ENCODE measurements at regions not wholly inside any gene's neighbourhood (a gene's known extent, or its start where the extent isn't known, plus 50 kb on each side); places are given as distances from the start of the nearest gene placed in this dataset.

GRCh38 chr1:228900886-228901392 is 165.7 kb downstream of the RHOU start:
- Histone ChIP-seq H3K4me1 (ENCODE audit: insufficient read depth, low read length) (peaks cover 8% of the 10 kb centered on the region), H3K36me3 (ENCODE audit: insufficient read depth, low read length) (no peaks in the 10 kb centered on the region), H3K79me2 (ENCODE audit: insufficient read depth, low read length) (no peaks in the 10 kb centered on the region), H3K27me3 (ENCODE audit: insufficient read depth, low read length) (peaks cover 45% of the 10 kb centered on the region), H3K4me2 (ENCODE audit: insufficient read depth, low read length) (no peak overlapping the region), H4K20me1 (ENCODE audit: insufficient read depth, low read length) (peaks cover 9% of the 10 kb centered on the region), H3K27ac (ENCODE audit: low read depth, low read length) (no peak overlapping the region), H2AFZ (ENCODE audit: low read length) (no peak overlapping the region), H3K9me3 (ENCODE audit: low read depth, low read length) (no peaks in the 10 kb centered on the region), H3K4me3 (ENCODE audit: insufficient read depth, low read length) (no peak overlapping the region)
- no peak for TF ChIP-seq CTCF (IDR thresholded peaks at IDR 0.05; ENCODE audit: extremely low read depth, low read depth, low read length)
- peak; percentile 37 for DNase-seq (ENCODE audit: insufficient read length, low spot score, missing footprints)

GRCh38 chr1:228901936-228902681 is 166.8 kb downstream of the RHOU start:
- H4K20me1 ChIP-seq (ENCODE audit: insufficient read depth, low read length) = peaks cover 9% of the 10 kb centered on the region
- peak; percentile 6 for DNase-seq (ENCODE audit: insufficient read length, low spot score, missing footprints)
- H3K9me3 ChIP-seq (ENCODE audit: low read depth, low read length) = no peaks in the 10 kb centered on the region
- H3K27me3 ChIP-seq (ENCODE audit: insufficient read depth, low read length) = peaks cover 53% of the 10 kb centered on the region
- H3K4me3 ChIP-seq (ENCODE audit: insufficient read depth, low read length) = no peak overlapping the region
- no peak overlapping the region for H3K4me2 ChIP-seq (ENCODE audit: insufficient read depth, low read length)
- no peak for TF ChIP-seq CTCF (IDR thresholded peaks at IDR 0.05; ENCODE audit: extremely low read depth, low read depth, low read length)
- H3K27ac ChIP-seq (ENCODE audit: low read depth, low read length) = no peak overlapping the region
- H3K4me1 ChIP-seq (ENCODE audit: insufficient read depth, low read length) = peaks cover 8% of the 10 kb centered on the region
- H2AFZ ChIP-seq (ENCODE audit: low read length) = no peak overlapping the region
- H3K36me3 ChIP-seq (ENCODE audit: insufficient read depth, low read length) = no peaks in the 10 kb centered on the region
- no peaks in the 10 kb centered on the region for H3K79me2 ChIP-seq (ENCODE audit: insufficient read depth, low read length)

GRCh38 chr1:228902781-228903433 is 167.6 kb downstream of the RHOU start:
- no peaks in the 10 kb centered on the region for H3K36me3 ChIP-seq (ENCODE audit: insufficient read depth, low read length)
- no peak overlapping the region for H3K27ac ChIP-seq (ENCODE audit: low read depth, low read length)
- peaks cover 9% of the 10 kb centered on the region for H4K20me1 ChIP-seq (ENCODE audit: insufficient read depth, low read length)
- H3K9me3 ChIP-seq (ENCODE audit: low read depth, low read length) = no peaks in the 10 kb centered on the region
- peaks cover 57% of the 10 kb centered on the region for H3K27me3 ChIP-seq (ENCODE audit: insufficient read depth, low read length)
- no peak overlapping the region for H2AFZ ChIP-seq (ENCODE audit: low read length)
- DNase-seq (ENCODE audit: insufficient read length, low spot score, missing footprints) = peak; percentile 86
- peaks cover 8% of the 10 kb centered on the region for H3K4me1 ChIP-seq (ENCODE audit: insufficient read depth, low read length)
- H3K4me3 ChIP-seq (ENCODE audit: insufficient read depth, low read length) = no peak overlapping the region
- no peaks in the 10 kb centered on the region for H3K79me2 ChIP-seq (ENCODE audit: insufficient read depth, low read length)
- peak overlapping the region; percentile 7 for H3K4me2 ChIP-seq (ENCODE audit: insufficient read depth, low read length)
- TF ChIP-seq CTCF (IDR thresholded peaks at IDR 0.05; ENCODE audit: extremely low read depth, low read depth, low read length) = no peak

- H3K9me3 ChIP-seq (ENCODE audit: low read depth, low read length) = no peaks in the 10 kb centered on the region
- H3K79me2 ChIP-seq (ENCODE audit: insufficient read depth, low read length) = no peaks in the 10 kb centered on the region
- H4K20me1 ChIP-seq (ENCODE audit: insufficient read depth, low read length) = peaks cover 9% of the 10 kb centered on the region
- peaks cover 57% of the 10 kb centered on the region for H3K27me3 ChIP-seq (ENCODE audit: insufficient read depth, low read length)
- DNase-seq (ENCODE audit: insufficient read length, low spot score, missing footprints) = peak; percentile 25
- peaks cover 8% of the 10 kb centered on the region for H3K4me1 ChIP-seq (ENCODE audit: insufficient read depth, low read length)
- no peak overlapping the region for H2AFZ ChIP-seq (ENCODE audit: low read length)
- no peak for TF ChIP-seq CTCF (IDR thresholded peaks at IDR 0.05; ENCODE audit: extremely low read depth, low read depth, low read length)
- H3K36me3 ChIP-seq (ENCODE audit: insufficient read depth, low read length) = no peaks in the 10 kb centered on the region
- no peak overlapping the region for H3K27ac ChIP-seq (ENCODE audit: low read depth, low read length)
- H3K4me2 ChIP-seq (ENCODE audit: insufficient read depth, low read length) = peak overlapping the region; percentile 7
- no peak overlapping the region for H3K4me3 ChIP-seq (ENCODE audit: insufficient read depth, low read length)
Observed at GRCh38 chr1:228903434-228904071, 168.3 kb downstream of the RHOU start.
